ENCODE measurements at regions not wholly inside any gene's neighbourhood (a gene's known extent, or its start where the extent isn't known, plus 50 kb on each side); places are given as distances from the start of the nearest gene placed in this dataset.

GRCh38 chr15:61307474-61307873, 78.4 kb upstream of the RORA start:
- H2BK15ac ChIP-seq (ENCODE audit: low read depth, low read length) = no peak overlapping the region

More at GRCh38 chr15:61307474-61307873, 78.4 kb upstream of the RORA start:
- no peak overlapping the region for H3K18ac ChIP-seq (ENCODE audit: low read depth, low read length)
- H2AK5ac ChIP-seq (ENCODE audit: low read depth, low read length) = no peak overlapping the region
- no peak overlapping the region for H3K4me2 ChIP-seq (ENCODE audit: low read depth, low read length)
- H3K14ac ChIP-seq (replicated peaks; ENCODE audit: low read depth, low read length) = no peak overlapping the region
- no peak overlapping the region for H3K56ac ChIP-seq (ENCODE audit: extremely low read depth, insufficient read depth, low read length)
- H3K36me3 ChIP-seq (ENCODE audit: control insufficient read depth, insufficient read depth, low read length) = no peaks in the 10 kb centered on the region
- H2AFZ ChIP-seq (replicated peaks; ENCODE audit: low read length, poor library complexity) = no peak overlapping the region
- no peak overlapping the region for H3K27ac ChIP-seq (ENCODE audit: insufficient read depth, low read length)
- H3K27me3 ChIP-seq (ENCODE audit: control insufficient read depth, insufficient read depth, low read length) = no peaks in the 10 kb centered on the region
- in situ Hi-C loops (cut with MboI; ENCODE audit: low sequenced_read_pairs) = no loop called here
- H2BK5ac ChIP-seq (ENCODE audit: low read depth, low read length, poor library complexity, severe bottlenecking) = no peak overlapping the region
- dilution Hi-C loops (cut with HindIII; ENCODE audit: low sequenced_read_pairs, unreplicated experiment) = no loop called here
- H4K8ac ChIP-seq (ENCODE audit: low read depth in 2 of 2, low read length in 2 of 2) = no peak overlapping the region
- no peak overlapping the region for H4K91ac ChIP-seq (ENCODE audit: insufficient read depth, low read depth, low read length)
- TF ChIP-seq NFE2L2 (IDR thresholded peaks at IDR 0.05; ENCODE audit: low read depth, low read length) = no peak
- no peak for TF ChIP-seq POLR2A (IDR thresholded peaks at IDR 0.05; ENCODE audit: low read depth, low read length)
- TF ChIP-seq USF2 (IDR thresholded peaks at IDR 0.05; ENCODE audit: low read depth, low read length) = no peak
- TF ChIP-seq RAD21 (IDR thresholded peaks at IDR 0.05; ENCODE audit: low read length) = no peak
- no peak for TF ChIP-seq MXI1 (IDR thresholded peaks at IDR 0.05; ENCODE audit: borderline replicate concordance, low read depth, low read length)
- no peak for TF ChIP-seq BHLHE40 (IDR thresholded peaks at IDR 0.05; ENCODE audit: low read depth, low read length)
- no peak for TF ChIP-seq FOS (IDR thresholded peaks at IDR 0.05; ENCODE audit: low read depth, low read length)
- no peak for TF ChIP-seq CHD1 (IDR thresholded peaks at IDR 0.05; ENCODE audit: low read depth, low read length)
- no peak for TF ChIP-seq MAFK (IDR thresholded peaks at IDR 0.05; ENCODE audit: low read depth, low read length)
- TF ChIP-seq MAZ (IDR thresholded peaks at IDR 0.05; ENCODE audit: borderline replicate concordance, low read depth, low read length) = no peak
- no peak for TF ChIP-seq CTCF (conservative IDR thresholded peaks at IDR 0.05; ENCODE audit: low read depth, low read length)
- no peak for TF ChIP-seq RCOR1 (IDR thresholded peaks at IDR 0.05; ENCODE audit: insufficient replicate concordance, low read length)
- TF ChIP-seq, protein P1, sequence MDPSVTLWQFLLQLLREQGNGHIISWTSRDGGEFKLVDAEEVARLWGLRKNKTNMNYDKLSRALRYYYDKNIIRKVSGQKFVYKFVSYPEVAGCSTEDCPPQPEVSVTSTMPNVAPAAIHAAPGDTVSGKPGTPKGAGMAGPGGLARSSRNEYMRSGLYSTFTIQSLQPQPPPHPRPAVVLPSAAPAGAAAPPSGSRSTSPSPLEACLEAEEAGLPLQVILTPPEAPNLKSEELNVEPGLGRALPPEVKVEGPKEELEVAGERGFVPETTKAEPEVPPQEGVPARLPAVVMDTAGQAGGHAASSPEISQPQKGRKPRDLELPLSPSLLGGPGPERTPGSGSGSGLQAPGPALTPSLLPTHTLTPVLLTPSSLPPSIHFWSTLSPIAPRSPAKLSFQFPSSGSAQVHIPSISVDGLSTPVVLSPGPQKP (IDR thresholded peaks at IDR 0.05; ENCODE audit: borderline replicate concordance, low read depth, low read length) = no peak
- TF ChIP-seq RFX5 (IDR thresholded peaks at IDR 0.05; ENCODE audit: low read depth, low read length) = no peak
- TF ChIP-seq SMC3 (IDR thresholded peaks at IDR 0.05; ENCODE audit: low read depth, low read length) = no peak
- TF ChIP-seq CEBPB (IDR thresholded peaks at IDR 0.05; ENCODE audit: low read depth, low read length) = no peak
- H3K4ac ChIP-seq (ENCODE audit: low read depth, low read length) = no peak overlapping the region
- no peak overlapping the region for H2BK20ac ChIP-seq (ENCODE audit: low read depth, low read length)
- H3K9ac ChIP-seq (ENCODE audit: low read depth, low read length) = no peak overlapping the region
- H2BK120ac ChIP-seq (ENCODE audit: low read depth, low read length) = no peak overlapping the region
- BruUV-seq (replicated peaks) = no TSS peak
- H3K23ac ChIP-seq (ENCODE audit: low read depth, low read length) = no peak overlapping the region
- H4K5ac ChIP-seq (ENCODE audit: low read depth, low read length) = no peak overlapping the region
- H4K20me1 ChIP-seq (ENCODE audit: insufficient read depth, low read length) = no peaks in the 10 kb centered on the region
- ChIA-PET CTCF (no interaction called here), POLR2A (ENCODE audit: unreplicated experiment) (no interaction called here)
- H3K4me1 ChIP-seq (ENCODE audit: control insufficient read depth, insufficient read depth, low read length) = no peaks in the 10 kb centered on the region
- ATAC-seq (ENCODE audit: low read depth) (no peak), DNase-seq (no peak)
- no peaks in the 10 kb centered on the region for H3K9me1 ChIP-seq (ENCODE audit: insufficient read depth, low read length)
- intact Hi-C loops (cut with micrococcal nuclease) = no loop called here
- H3K9me3 ChIP-seq (ENCODE audit: control insufficient read depth, insufficient read depth, low read length) = no peaks in the 10 kb centered on the region
- no peak overlapping the region for H2AK9ac ChIP-seq (replicated peaks; ENCODE audit: low read depth, low read length, poor library complexity)
- no peaks in the 10 kb centered on the region for H3K79me1 ChIP-seq (ENCODE audit: low read depth in 1 of 2, low read length in 2 of 2)
- 60 to 100% methylated on average over 1 of the region's 5 CpGs for WGBS, 2 experiments (ENCODE audit: extremely low coverage in 2 of 2, insufficient read length in 1 of 2)
- no peak overlapping the region for H3K4me3 ChIP-seq (ENCODE audit: insufficient read depth, low read depth, low read length)
